22Rv1 (cell line): ENCODE measurements at regions not wholly inside any gene's neighbourhood (a gene's known extent, or its start where the extent isn't known, plus 50 kb on each side); places are given as distances from the start of the nearest gene placed in this dataset.

Experiments
- ZFX ChIP-seq: fragments of 450-650 bp; IDR thresholded peaks from 2 replicates; pipeline ENCODE4 v1.6.1; 2017; ENCODE audit warnings: antibody characterized with exemption, borderline replicate concordance
- TF ChIP-seq, protein P1 (sequence below): fragments of 450-650 bp; IDR thresholded peaks from 2 replicates; pipeline ENCODE4 v1.5.1; 2017; ENCODE audit warnings: mild to moderate bottlenecking

DNA sequence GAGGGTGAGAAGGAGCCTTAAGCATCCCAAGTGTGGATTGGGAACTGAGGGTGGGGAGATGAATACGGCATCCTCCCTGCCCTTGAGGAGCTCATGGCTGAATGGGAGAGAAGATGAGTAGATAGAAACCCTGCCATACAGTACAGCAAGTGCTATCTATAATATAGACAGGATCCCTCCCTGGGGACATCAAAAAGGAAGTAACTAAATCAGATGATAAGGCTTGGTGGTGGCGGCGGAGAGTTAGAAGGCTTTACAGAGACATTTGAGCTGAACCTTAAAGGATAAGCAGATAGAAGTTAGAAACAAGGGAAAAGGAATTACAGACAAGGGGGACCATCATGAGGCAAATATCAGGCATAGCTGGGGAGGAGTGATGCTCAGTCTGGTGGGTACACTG, 67.5 kb upstream of the TMEM132E start:
- TF ChIP-seq, protein P1, sequence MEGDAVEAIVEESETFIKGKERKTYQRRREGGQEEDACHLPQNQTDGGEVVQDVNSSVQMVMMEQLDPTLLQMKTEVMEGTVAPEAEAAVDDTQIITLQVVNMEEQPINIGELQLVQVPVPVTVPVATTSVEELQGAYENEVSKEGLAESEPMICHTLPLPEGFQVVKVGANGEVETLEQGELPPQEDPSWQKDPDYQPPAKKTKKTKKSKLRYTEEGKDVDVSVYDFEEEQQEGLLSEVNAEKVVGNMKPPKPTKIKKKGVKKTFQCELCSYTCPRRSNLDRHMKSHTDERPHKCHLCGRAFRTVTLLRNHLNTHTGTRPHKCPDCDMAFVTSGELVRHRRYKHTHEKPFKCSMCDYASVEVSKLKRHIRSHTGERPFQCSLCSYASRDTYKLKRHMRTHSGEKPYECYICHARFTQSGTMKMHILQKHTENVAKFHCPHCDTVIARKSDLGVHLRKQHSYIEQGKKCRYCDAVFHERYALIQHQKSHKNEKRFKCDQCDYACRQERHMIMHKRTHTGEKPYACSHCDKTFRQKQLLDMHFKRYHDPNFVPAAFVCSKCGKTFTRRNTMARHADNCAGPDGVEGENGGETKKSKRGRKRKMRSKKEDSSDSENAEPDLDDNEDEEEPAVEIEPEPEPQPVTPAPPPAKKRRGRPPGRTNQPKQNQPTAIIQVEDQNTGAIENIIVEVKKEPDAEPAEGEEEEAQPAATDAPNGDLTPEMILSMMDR = no peak
- no peak for TF ChIP-seq ZFX
